Neural cell (in vitro differentiated cells): ENCODE measurements at regions not wholly inside any gene's neighbourhood (a gene's known extent, or its start where the extent isn't known, plus 50 kb on each side); places are given as distances from the start of the nearest gene placed in this dataset.

Experiments used
- CTCF ChIP-seq: fragments of 450-650 bp; IDR thresholded peaks from 2 replicates; pipeline ENCODE4 v1.5.1; 2014; ENCODE audit warnings: antibody characterized with exemption, mild to moderate bottlenecking, moderate library complexity; ENCODE audit not compliant: poor library complexity, severe bottlenecking
- EP300 ChIP-seq: fragments of 450-650 bp; conservative IDR thresholded peaks from 2 replicates; pipeline ENCODE4 v1.6.1; 2014; ENCODE audit warnings: antibody characterized with exemption, mild to moderate bottlenecking, moderate library complexity; ENCODE audit not compliant: poor library complexity, severe bottlenecking
- EZH2 ChIP-seq: fragments of 200-600, 300-800 bp; shearing (Covaris generic), sonication (generic); IDR thresholded peaks from 2 replicates; pipeline ENCODE4 v1.6.1; 2014; ENCODE audit warnings: antibody characterized with exemption, low read length, borderline replicate concordance, mild to moderate bottlenecking; ENCODE audit not compliant: insufficient read depth, poor library complexity, severe bottlenecking
- MXI1 ChIP-seq: fragments of 450-650 bp; conservative IDR thresholded peaks from 2 replicates; pipeline ENCODE4 v1.6.1; 2014; ENCODE audit warnings: antibody characterized with exemption, mild to moderate bottlenecking; ENCODE audit not compliant: poor library complexity, severe bottlenecking
- POLR2AphosphoS5 ChIP-seq: IDR thresholded peaks from 2 replicates; pipeline ENCODE4 v1.6.1; 2012
- RAD21 ChIP-seq: fragments of 450-650 bp; conservative IDR thresholded peaks from 2 replicates; pipeline ENCODE4 v1.6.1; 2014; ENCODE audit warnings: antibody characterized with exemption, mild to moderate bottlenecking, moderate library complexity
- REST ChIP-seq: IDR thresholded peaks from 2 replicates; pipeline ENCODE4 v1.6.1; 2012; ENCODE audit warnings: borderline replicate concordance
- SMC3 ChIP-seq: fragments of 450-650 bp; conservative IDR thresholded peaks from 2 replicates; pipeline ENCODE4 v1.6.1; 2014; ENCODE audit warnings: antibody characterized with exemption, mild to moderate bottlenecking, moderate library complexity; ENCODE audit not compliant: poor library complexity

- TF ChIP-seq REST (no peak), CTCF (no peak), EZH2 (no peak), SMC3 (no peak), EP300 (no peak), POLR2AphosphoS5 (no peak), RAD21 (no peak), MXI1 (no peak)
Observed at GRCh38 chr4:137156807-137157206, 375.5 kb downstream of the PCDH18 start.
